ENCODE measurements at regions not wholly inside any gene's neighbourhood (a gene's known extent, or its start where the extent isn't known, plus 50 kb on each side); places are given as distances from the start of the nearest gene placed in this dataset.

DNA sequence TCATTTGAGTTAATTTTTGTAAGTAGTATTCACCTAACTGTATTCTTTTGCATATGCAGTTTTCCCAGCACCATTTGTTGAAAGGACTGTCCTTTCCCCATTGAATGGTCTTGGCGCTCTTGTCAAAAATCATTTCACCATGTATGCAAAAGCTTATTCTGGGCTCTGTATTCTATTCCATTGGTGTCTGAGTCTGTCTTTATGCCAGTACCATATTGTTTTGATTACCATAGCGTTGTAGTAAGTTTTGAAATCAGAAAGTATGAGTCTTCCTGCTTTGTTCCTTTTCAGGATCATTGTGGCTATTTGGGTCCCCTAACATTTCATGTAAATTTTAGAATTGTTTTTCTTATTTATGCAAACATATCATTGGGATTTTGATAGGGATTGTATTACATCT is 508.7 kb upstream of the RGS6 start:
- TF ChIP-seq POLR2AphosphoS5 (IDR thresholded peaks at IDR 0.05; ENCODE audit: low read depth) = no peak
- TF ChIP-seq, protein P1, sequence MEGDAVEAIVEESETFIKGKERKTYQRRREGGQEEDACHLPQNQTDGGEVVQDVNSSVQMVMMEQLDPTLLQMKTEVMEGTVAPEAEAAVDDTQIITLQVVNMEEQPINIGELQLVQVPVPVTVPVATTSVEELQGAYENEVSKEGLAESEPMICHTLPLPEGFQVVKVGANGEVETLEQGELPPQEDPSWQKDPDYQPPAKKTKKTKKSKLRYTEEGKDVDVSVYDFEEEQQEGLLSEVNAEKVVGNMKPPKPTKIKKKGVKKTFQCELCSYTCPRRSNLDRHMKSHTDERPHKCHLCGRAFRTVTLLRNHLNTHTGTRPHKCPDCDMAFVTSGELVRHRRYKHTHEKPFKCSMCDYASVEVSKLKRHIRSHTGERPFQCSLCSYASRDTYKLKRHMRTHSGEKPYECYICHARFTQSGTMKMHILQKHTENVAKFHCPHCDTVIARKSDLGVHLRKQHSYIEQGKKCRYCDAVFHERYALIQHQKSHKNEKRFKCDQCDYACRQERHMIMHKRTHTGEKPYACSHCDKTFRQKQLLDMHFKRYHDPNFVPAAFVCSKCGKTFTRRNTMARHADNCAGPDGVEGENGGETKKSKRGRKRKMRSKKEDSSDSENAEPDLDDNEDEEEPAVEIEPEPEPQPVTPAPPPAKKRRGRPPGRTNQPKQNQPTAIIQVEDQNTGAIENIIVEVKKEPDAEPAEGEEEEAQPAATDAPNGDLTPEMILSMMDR (IDR thresholded peaks at IDR 0.05; ENCODE audit: insufficient read depth, low read length) = no peak
- TF ChIP-seq, protein P2, sequence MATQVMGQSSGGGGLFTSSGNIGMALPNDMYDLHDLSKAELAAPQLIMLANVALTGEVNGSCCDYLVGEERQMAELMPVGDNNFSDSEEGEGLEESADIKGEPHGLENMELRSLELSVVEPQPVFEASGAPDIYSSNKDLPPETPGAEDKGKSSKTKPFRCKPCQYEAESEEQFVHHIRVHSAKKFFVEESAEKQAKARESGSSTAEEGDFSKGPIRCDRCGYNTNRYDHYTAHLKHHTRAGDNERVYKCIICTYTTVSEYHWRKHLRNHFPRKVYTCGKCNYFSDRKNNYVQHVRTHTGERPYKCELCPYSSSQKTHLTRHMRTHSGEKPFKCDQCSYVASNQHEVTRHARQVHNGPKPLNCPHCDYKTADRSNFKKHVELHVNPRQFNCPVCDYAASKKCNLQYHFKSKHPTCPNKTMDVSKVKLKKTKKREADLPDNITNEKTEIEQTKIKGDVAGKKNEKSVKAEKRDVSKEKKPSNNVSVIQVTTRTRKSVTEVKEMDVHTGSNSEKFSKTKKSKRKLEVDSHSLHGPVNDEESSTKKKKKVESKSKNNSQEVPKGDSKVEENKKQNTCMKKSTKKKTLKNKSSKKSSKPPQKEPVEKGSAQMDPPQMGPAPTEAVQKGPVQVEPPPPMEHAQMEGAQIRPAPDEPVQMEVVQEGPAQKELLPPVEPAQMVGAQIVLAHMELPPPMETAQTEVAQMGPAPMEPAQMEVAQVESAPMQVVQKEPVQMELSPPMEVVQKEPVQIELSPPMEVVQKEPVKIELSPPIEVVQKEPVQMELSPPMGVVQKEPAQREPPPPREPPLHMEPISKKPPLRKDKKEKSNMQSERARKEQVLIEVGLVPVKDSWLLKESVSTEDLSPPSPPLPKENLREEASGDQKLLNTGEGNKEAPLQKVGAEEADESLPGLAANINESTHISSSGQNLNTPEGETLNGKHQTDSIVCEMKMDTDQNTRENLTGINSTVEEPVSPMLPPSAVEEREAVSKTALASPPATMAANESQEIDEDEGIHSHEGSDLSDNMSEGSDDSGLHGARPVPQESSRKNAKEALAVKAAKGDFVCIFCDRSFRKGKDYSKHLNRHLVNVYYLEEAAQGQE (IDR thresholded peaks at IDR 0.05; ENCODE audit: insufficient replicate concordance, low read depth) = no peak
